VCaP (cell line): ENCODE measurements at regions not wholly inside any gene's neighbourhood (a gene's known extent, or its start where the extent isn't known, plus 50 kb on each side); places are given as distances from the start of the nearest gene placed in this dataset.
A peak's percentile ranks its signal among the peaks of the same experiment; 100 is the strongest.

Experiments
- H3K27ac ChIP-seq: fragments of 450-650 bp; 2 replicates; pipeline ENCODE4 v1.5.1; 2017
- CTCF ChIP-seq: fragments of 450-650 bp; conservative IDR thresholded peaks from 2 replicates; pipeline ENCODE4 v1.5.1; 2017; ENCODE audit warnings: mild to moderate bottlenecking, moderate library complexity

- TF ChIP-seq CTCF = no peak
- no peak overlapping the region for H3K27ac ChIP-seq
These were observed 61.9 kb upstream of the IGFBPL1 start for GRCh38 chr9:38486056-38486615.

GRCh38 chr9:38484076-38484665, 59.9 kb upstream of the IGFBPL1 start:
- peak overlapping the region; percentile 57; the same call in 1 of the 2 replicates for H3K27ac ChIP-seq

- H3K27ac ChIP-seq = peak overlapping the region; percentile 57; the same call in 1 of the 2 replicates
- TF ChIP-seq CTCF = no peak
These were observed 58.8 kb upstream of the IGFBPL1 start for GRCh38 chr9:38482918-38483592.

GRCh38 chr9:38478211-38478610, 54.0 kb upstream of the IGFBPL1 start:
- no peak overlapping the region for H3K27ac ChIP-seq
- no peak for TF ChIP-seq CTCF

- H3K27ac ChIP-seq = peak overlapping the region; percentile 76
These were observed 50.2 kb upstream of the IGFBPL1 start for GRCh38 chr9:38474476-38474875.
